ENCODE measurements at regions not wholly inside any gene's neighbourhood (a gene's known extent, or its start where the extent isn't known, plus 50 kb on each side); places are given as distances from the start of the nearest gene placed in this dataset.
A peak's percentile ranks its signal among the peaks of the same experiment; 100 is the strongest.
"Not testable (repeated sequence)": the region's sequence is repeated elsewhere in the genome, so short reads cannot be mapped to it uniquely, and the experiment has no call there.

DNA sequence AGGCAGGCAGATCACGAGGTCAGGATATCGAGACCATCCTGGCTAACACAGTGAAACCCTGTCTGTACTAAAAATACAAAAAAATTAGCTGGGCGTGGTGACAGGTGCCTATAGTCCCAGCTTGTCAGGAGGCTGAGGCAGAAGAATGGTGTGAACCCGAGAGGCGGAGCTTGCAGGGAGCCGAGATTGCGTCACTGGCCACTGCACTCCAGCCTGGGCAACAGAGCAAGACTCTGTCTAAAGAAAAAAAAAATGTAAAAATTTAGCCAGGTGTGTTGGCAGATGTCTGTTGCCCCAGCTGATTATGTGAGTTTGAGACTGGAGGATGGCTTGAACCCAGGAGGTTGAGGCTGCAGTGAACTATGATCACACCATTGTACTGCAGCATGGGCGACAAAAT lies 54.2 kb upstream of the ADGRE5 start:
- H2AFZ ChIP-seq (ENCODE audit: low read length); H3K79me2 ChIP-seq (ENCODE audit: insufficient read depth, low read length); H3K27me3 ChIP-seq (ENCODE audit: control insufficient read depth in 1 of 2, insufficient read depth in 2 of 2, low read length in 2 of 2); H3K9ac ChIP-seq (ENCODE audit: insufficient read depth, low read depth, low read length); H3K36me3 ChIP-seq (replicated peaks in 1 of 2; ENCODE audit: control insufficient read depth in 1 of 2, insufficient read depth in 2 of 2, low read length in 2 of 2); H4K20me1 ChIP-seq (ENCODE audit: insufficient read depth, low read length); H3K4me1 ChIP-seq (ENCODE audit: insufficient read depth, low read length); BruUV-seq (replicated peaks); H3K9me3 ChIP-seq (ENCODE audit: low read length); DNase-seq (ENCODE audit: low spot score); H3K4me2 ChIP-seq (ENCODE audit: low read depth, low read length); FAIRE-seq; H3K27ac ChIP-seq (ENCODE audit: extremely low read length, insufficient read depth, low read length); intact Hi-C loops (cut with micrococcal nuclease; ENCODE audit: unreplicated experiment); H3K4me3 ChIP-seq (replicated peaks in 1 of 3; ENCODE audit: insufficient read depth in 1 of 3, low read depth in 2 of 3, low read length in 3 of 3); ATAC-seq; in situ Hi-C loops (cut with HindIII; ENCODE audit: extremely low pct_ligation_motif_present, low pct_unique_long_range_greater_than_20kb); CTCF ChIA-PET (ENCODE audit: low intra/inter-chr PET ratio, low total read pairs); POLR2A ChIA-PET: not testable (repeated sequence)
- TF ChIP-seq CEBPB (IDR thresholded peaks at IDR 0.05; ENCODE audit: borderline replicate concordance, low read depth, low read length), result peak; percentile 32; the same call in 1 of the 2 replicates
- 22% methylated on average over 8 of the region's 8 CpGs for WGBS (ENCODE audit: low lambda C conversion rate)

DNA sequence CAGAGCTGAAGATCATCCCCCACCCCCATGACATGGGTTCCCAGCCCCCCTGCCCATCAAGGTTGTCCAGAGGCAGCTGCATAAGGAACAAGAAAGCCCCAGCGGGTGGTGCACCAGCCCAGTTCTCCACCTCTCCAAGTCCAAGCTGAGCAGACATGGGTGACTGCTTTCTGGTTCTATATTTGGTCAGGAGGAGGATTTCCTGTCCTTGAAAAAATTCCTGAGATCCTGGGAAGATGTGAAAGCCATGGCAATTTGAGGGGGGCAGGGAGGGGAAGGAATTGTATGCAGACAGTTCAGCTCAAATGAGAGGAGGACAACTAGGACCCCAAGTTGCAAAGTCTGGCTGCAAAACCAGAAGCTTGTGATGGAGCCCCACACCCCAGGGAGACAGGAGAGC lies 55.4 kb upstream of the ADGRE5 start:
- BruUV-seq (replicated peaks), result no TSS peak
- no peaks in the 10 kb centered on the region for H4K20me1 ChIP-seq (ENCODE audit: insufficient read depth, low read length)
- H3K9ac ChIP-seq (ENCODE audit: insufficient read depth, low read depth, low read length), result no peak overlapping the region
- no peaks in the 10 kb centered on the region for H3K79me2 ChIP-seq (ENCODE audit: insufficient read depth, low read length)
- H3K27me3 ChIP-seq (ENCODE audit: control insufficient read depth in 1 of 2, insufficient read depth in 2 of 2, low read length in 2 of 2), result peaks cover 0 to 5% of the 10 kb centered on the region in 2 experiments; a peak in 2 of 5 replicates
- no peak overlapping the region for H3K4me3 ChIP-seq (replicated peaks in 1 of 3; ENCODE audit: insufficient read depth in 1 of 3, low read depth in 2 of 3, low read length in 3 of 3)
- no peaks in the 10 kb centered on the region for H3K36me3 ChIP-seq (replicated peaks in 1 of 2; ENCODE audit: control insufficient read depth in 1 of 2, insufficient read depth in 2 of 2, low read length in 2 of 2)
- intact Hi-C loops (cut with micrococcal nuclease; ENCODE audit: unreplicated experiment) (no loop called here), in situ Hi-C loops (cut with HindIII; ENCODE audit: extremely low pct_ligation_motif_present, low pct_unique_long_range_greater_than_20kb) (no loop called here)
- no CpG with 5 or more reads among the region's 1 CpG for WGBS (ENCODE audit: low lambda C conversion rate)
- CTCF ChIA-PET (ENCODE audit: low intra/inter-chr PET ratio, low total read pairs), result no interaction called here
- H3K27ac ChIP-seq (ENCODE audit: extremely low read length, insufficient read depth, low read length), result no peak overlapping the region
- no peaks in the 10 kb centered on the region for H3K9me3 ChIP-seq (ENCODE audit: low read length)
- POLR2A ChIA-PET, result no interaction called here
- no peak for DNase-seq (ENCODE audit: low spot score)
- H3K4me2 ChIP-seq (ENCODE audit: low read depth, low read length), result no peak overlapping the region
- no peaks in the 10 kb centered on the region for H3K4me1 ChIP-seq (ENCODE audit: insufficient read depth, low read length)
- FAIRE-seq, result no peak
- no peak overlapping the region for H2AFZ ChIP-seq (ENCODE audit: low read length)
- no peak for ATAC-seq
- no peak for TF ChIP-seq ZNF143 (CRISPR knock-in tag; IDR thresholded peaks at IDR 0.05)
- no peak for TF ChIP-seq ASH2L (IDR thresholded peaks at IDR 0.05; ENCODE audit: insufficient read length, low read depth, low read length)
- no peak for TF ChIP-seq POGK (CRISPR knock-in tag; conservative IDR thresholded peaks at IDR 0.05)
- TF ChIP-seq SATB2 (CRISPR knock-in tag; IDR thresholded peaks at IDR 0.05), result no peak
- TF ChIP-seq ZNF639 (CRISPR knock-in tag; conservative IDR thresholded peaks at IDR 0.05), result no peak
- no peak for TF ChIP-seq JUN (CRISPR knock-in tag; IDR thresholded peaks at IDR 0.05)
- no peak for TF ChIP-seq DNMT3B (CRISPR knock-in tag; conservative IDR thresholded peaks at IDR 0.05)
- TF ChIP-seq KDM4B (CRISPR knock-in tag; IDR thresholded peaks at IDR 0.05), result no peak
- TF ChIP-seq ZNF687 (CRISPR knock-in tag; IDR thresholded peaks at IDR 0.05), result no peak
- no peak for TF ChIP-seq ZNF720 (CRISPR knock-in tag; IDR thresholded peaks at IDR 0.05)
- TF ChIP-seq AGO1 (IDR thresholded peaks at IDR 0.05; ENCODE audit: low read depth, low read length, poor library complexity, severe bottlenecking), result no peak
